ENCODE measurements at regions not wholly inside any gene's neighbourhood (a gene's known extent, or its start where the extent isn't known, plus 50 kb on each side); places are given as distances from the start of the nearest gene placed in this dataset.

DNA sequence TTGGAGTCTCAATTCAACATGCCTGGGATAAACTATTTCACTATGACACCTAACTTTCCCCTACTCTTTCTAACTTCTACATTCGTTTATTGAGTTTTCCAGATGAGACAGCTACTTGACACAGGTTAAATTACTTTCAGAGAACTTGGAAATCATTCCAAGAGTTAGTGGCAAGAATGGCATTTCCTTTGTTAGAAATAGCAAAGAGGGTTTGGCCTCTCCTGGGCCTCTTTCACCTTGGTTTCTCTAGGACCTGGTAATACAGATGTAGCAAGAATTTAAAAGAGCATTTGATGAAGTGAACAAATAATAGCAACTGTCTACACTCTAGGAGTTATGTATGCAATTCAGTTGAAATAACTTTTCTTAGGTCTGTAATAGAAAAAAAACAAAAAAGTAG, 748.9 kb downstream of the MECOM start:
- TF ChIP-seq EZH2phosphoT487 (IDR thresholded peaks at IDR 0.05; ENCODE audit: insufficient read depth, low read depth) = no peak
- TF ChIP-seq EZH2 (IDR thresholded peaks at IDR 0.05; ENCODE audit: insufficient read depth, poor library complexity, severe bottlenecking) = no peak

Measured in GM23248 (cell line).